IMR-90 (cell line): ENCODE measurements at regions not wholly inside any gene's neighbourhood (a gene's known extent, or its start where the extent isn't known, plus 50 kb on each side); places are given as distances from the start of the nearest gene placed in this dataset.

Experiments used
- ATAC-seq: fragments of 200-7000 bp; cut with Tn5 transposase; 2 replicates; pipeline ENCODE4 v1.9.1; 2020; ENCODE audit warnings: low read depth, mild to moderate bottlenecking, moderate library complexity
- BruUV-seq: library from RNA; stranded (reverse); fragments of 400-500 nt; replicated peaks from 2 replicates; lab custom pipeline; 2021; lab: Mats Ljungman, UMichigan
- CTCF ChIA-PET: fragments of 300-600 bp; formaldehyde crosslinking; extraction: SDS; loops from one replicate; lab custom pipeline; 2021; ENCODE audit warnings: antibody characterized with exemption; lab: Yijun Ruan, JAX
- POLR2A ChIA-PET: fragments of 300-600 bp; sonication (Branson Sonifier 250); formaldehyde crosslinking; loops from one replicate; lab custom pipeline; 2022; ENCODE audit warnings: antibody characterized with exemption; ENCODE audit not compliant: unreplicated experiment; lab: Charles Lee
- DNase-seq: peaks from one replicate; pipeline ENCODE4 v3.0.0; 2013
- H2AFZ ChIP-seq: replicated peaks from 2 replicates; pipeline ENCODE3; 2013; ENCODE audit warnings: low read length, mild to moderate bottlenecking; ENCODE audit not compliant: poor library complexity
- H2AK5ac ChIP-seq: 2 replicates; pipeline ENCODE4 v1.6.1; 2013; ENCODE audit warnings: low read depth, low read length, inconsistent platforms
- H2AK9ac ChIP-seq: replicated peaks from 2 replicates; pipeline ENCODE3; 2013; ENCODE audit warnings: mild to moderate bottlenecking, low read depth, low read length, moderate library complexity; ENCODE audit not compliant: poor library complexity
- H2BK120ac ChIP-seq: 2 replicates; pipeline ENCODE4 v1.6.1; 2013; ENCODE audit warnings: low read depth, low read length, inconsistent platforms
- H2BK15ac ChIP-seq: 3 replicates; pipeline ENCODE4 v1.6.1; 2013; ENCODE audit warnings: low read depth, low read length, inconsistent platforms
- H2BK20ac ChIP-seq: 2 replicates; pipeline ENCODE4 v1.6.1; 2013; ENCODE audit warnings: low read depth, mild to moderate bottlenecking, inconsistent platforms, low read length, moderate library complexity
- H2BK5ac ChIP-seq: 2 replicates; pipeline ENCODE4 v1.6.1; 2013; ENCODE audit warnings: mild to moderate bottlenecking, low read depth, low read length, inconsistent platforms; ENCODE audit not compliant: poor library complexity, severe bottlenecking
- H3K14ac ChIP-seq: replicated peaks from 2 replicates; pipeline ENCODE4 v1.6.1; 2013; ENCODE audit warnings: low read depth, low read length, inconsistent platforms
- H3K18ac ChIP-seq: 2 replicates; pipeline ENCODE4 v1.6.1; 2013; ENCODE audit warnings: low read depth, low read length, control low read depth
- H3K23ac ChIP-seq: 2 replicates; pipeline ENCODE4 v1.6.1; 2013; ENCODE audit warnings: low read depth, low read length, inconsistent platforms
- H3K27ac ChIP-seq: 2 replicates; pipeline ENCODE4 v1.5.1; 2013; ENCODE audit warnings: mild to moderate bottlenecking, control low read depth, low read length; ENCODE audit not compliant: insufficient read depth
- H3K27me3 ChIP-seq: 2 replicates; pipeline ENCODE4 v1.6.1; 2013; ENCODE audit warnings: low read length; ENCODE audit not compliant: control insufficient read depth, insufficient read depth
- H3K36me3 ChIP-seq: 2 replicates; pipeline ENCODE4 v1.6.1; 2013; ENCODE audit warnings: low read length, mixed read lengths; ENCODE audit not compliant: control insufficient read depth, insufficient read depth
- H3K4ac ChIP-seq: 2 replicates; pipeline ENCODE4 v1.6.1; 2013; ENCODE audit warnings: low read depth, low read length, inconsistent platforms
- H3K4me1 ChIP-seq: 2 replicates; pipeline ENCODE4 v1.6.1; 2013; ENCODE audit warnings: low read length, mixed read lengths; ENCODE audit not compliant: control insufficient read depth, insufficient read depth
- H3K4me2 ChIP-seq: 2 replicates; pipeline ENCODE4 v1.6.1; 2013; ENCODE audit warnings: low read depth, mild to moderate bottlenecking, control low read depth, low read length, moderate library complexity
- H3K4me3 ChIP-seq: 2 replicates; pipeline ENCODE4 v1.5.1; 2013; ENCODE audit warnings: low read depth, mild to moderate bottlenecking, control low read depth, low read length, moderate library complexity; ENCODE audit not compliant: insufficient read depth
- H3K56ac ChIP-seq: 2 replicates; pipeline ENCODE4 v1.6.1; 2013; ENCODE audit warnings: low read length, inconsistent platforms; ENCODE audit not compliant: insufficient read depth; ENCODE audit errors: extremely low read depth
- H3K79me1 ChIP-seq, 2 experiments: 2 replicates each; pipeline ENCODE4 v1.6.1; 2013; ENCODE audit warnings: low read length in 2 of 2, inconsistent platforms in 1 of 2, low read depth in 1 of 2
- H3K9ac ChIP-seq: 2 replicates; pipeline ENCODE4 v1.6.1; 2013; ENCODE audit warnings: low read depth, low read length, control low read depth
- H3K9me1 ChIP-seq: 2 replicates; pipeline ENCODE4 v1.6.1; 2013; ENCODE audit warnings: low read length, inconsistent platforms; ENCODE audit not compliant: insufficient read depth
- H3K9me3 ChIP-seq: 2 replicates; pipeline ENCODE4 v1.6.1; 2013; ENCODE audit warnings: low read length; ENCODE audit not compliant: control insufficient read depth, insufficient read depth
- H4K20me1 ChIP-seq: 2 replicates; pipeline ENCODE4 v1.6.1; 2013; ENCODE audit warnings: low read length, inconsistent platforms; ENCODE audit not compliant: insufficient read depth
- H4K5ac ChIP-seq: 2 replicates; pipeline ENCODE4 v1.6.1; 2013; ENCODE audit warnings: mild to moderate bottlenecking, low read depth, low read length, control low read depth
- H4K8ac ChIP-seq, 2 experiments: 2 replicates each; pipeline ENCODE4 v1.6.1; 2013; ENCODE audit warnings: low read depth in 2 of 2, low read length in 2 of 2, control low read depth in 1 of 2, inconsistent platforms in 1 of 2
- H4K91ac ChIP-seq: 2 replicates; pipeline ENCODE4 v1.6.1; 2013; ENCODE audit warnings: low read depth, low read length, inconsistent platforms; ENCODE audit not compliant: insufficient read depth
- BHLHE40 ChIP-seq: fragments of 150-350 bp; IDR thresholded peaks from 2 replicates; pipeline ENCODE4 v1.6.1; 2016; ENCODE audit warnings: mild to moderate bottlenecking, low read depth, low read length
- CEBPB ChIP-seq: IDR thresholded peaks from 2 replicates; pipeline ENCODE4 v1.6.1; 2012; ENCODE audit warnings: low read depth, low read length, improper control_type of control experiment
- ELK1 ChIP-seq: fragments of 150-350 bp; IDR thresholded peaks from 2 replicates; pipeline ENCODE4 v1.6.1; 2016; ENCODE audit warnings: low read depth, mild to moderate bottlenecking, low read length, moderate library complexity, borderline replicate concordance
- MAFK ChIP-seq: IDR thresholded peaks from 2 replicates; pipeline ENCODE4 v1.6.1; 2012; ENCODE audit warnings: low read depth, low read length, improper control_type of control experiment
- MAZ ChIP-seq: IDR thresholded peaks from 2 replicates; pipeline ENCODE4 v1.6.1; 2012; ENCODE audit warnings: low read depth, mild to moderate bottlenecking, low read length, improper control_type of control experiment, moderate library complexity, borderline replicate concordance
- MXI1 ChIP-seq: IDR thresholded peaks from 2 replicates; pipeline ENCODE4 v1.6.1; 2012; ENCODE audit warnings: low read depth, mild to moderate bottlenecking, low read length, moderate library complexity, borderline replicate concordance
- NFE2L2 ChIP-seq: fragments of 150-350 bp; IDR thresholded peaks from 2 replicates; pipeline ENCODE4 v1.6.1; 2016; ENCODE audit warnings: low read depth, mild to moderate bottlenecking, low read length
- RAD21 ChIP-seq: IDR thresholded peaks from 2 replicates; pipeline ENCODE4 v1.6.1; 2012; ENCODE audit warnings: low read length, improper control_type of control experiment
- RCOR1 ChIP-seq: IDR thresholded peaks from 2 replicates; pipeline ENCODE4 v1.6.1; 2012; ENCODE audit warnings: mild to moderate bottlenecking, low read length, improper control_type of control experiment; ENCODE audit not compliant: insufficient replicate concordance
- RFX5 ChIP-seq: IDR thresholded peaks from 2 replicates; pipeline ENCODE4 v1.8.0; 2012; ENCODE audit warnings: low read depth, mild to moderate bottlenecking, low read length, moderate library complexity
- SMC3 ChIP-seq: fragments of 150-350 bp; IDR thresholded peaks from 2 replicates; pipeline ENCODE4 v1.6.1; 2016; ENCODE audit warnings: low read depth, mild to moderate bottlenecking, antibody characterized with exemption, low read length, moderate library complexity
- WGBS, 2 experiments: methylation state at CpG; one replicate each; pipeline versions ENCODE4 v1.1.5 to v1.1.7; 2013; ENCODE audit warnings: missing lambda C conversion rate in 2 of 2; ENCODE audit not compliant: insufficient read length in 1 of 2; ENCODE audit errors: extremely low coverage in 2 of 2; 5-methylcytosine and 5-hydroxymethylcytosine counted together
- dilution Hi-C: fragments of 300-500 bp; cut with HindIII; formaldehyde crosslinking; loops from one replicate; pipeline ENCODE4 v1.14.3; 2018; ENCODE audit warnings: low sequenced_read_pairs; ENCODE audit not compliant: unreplicated experiment
- in situ Hi-C: fragments of 300-500 bp; cut with MboI; formaldehyde crosslinking; loops from 3 replicates; pipeline ENCODE4 v1.14.3; 2019; ENCODE audit warnings: low sequenced_read_pairs, inconsistent platforms, mixed read lengths
- intact Hi-C: fragments of 100-400 bp; cut with micrococcal nuclease; formaldehyde crosslinking; loops from 2 replicates; pipeline ENCODE4 v1.10.0; 2022
- TF ChIP-seq, protein P1 (sequence below): fragments of 150-350 bp; IDR thresholded peaks from 2 replicates; pipeline ENCODE4 v1.6.1; 2017; ENCODE audit warnings: mild to moderate bottlenecking, antibody characterized with exemption, low read length, low read depth
- TF ChIP-seq, protein P2 (sequence below): conservative IDR thresholded peaks from 2 replicates; pipeline ENCODE4 v1.5.1; 2012; ENCODE audit warnings: mild to moderate bottlenecking, low read depth, low read length, improper control_type of control experiment

DNA sequence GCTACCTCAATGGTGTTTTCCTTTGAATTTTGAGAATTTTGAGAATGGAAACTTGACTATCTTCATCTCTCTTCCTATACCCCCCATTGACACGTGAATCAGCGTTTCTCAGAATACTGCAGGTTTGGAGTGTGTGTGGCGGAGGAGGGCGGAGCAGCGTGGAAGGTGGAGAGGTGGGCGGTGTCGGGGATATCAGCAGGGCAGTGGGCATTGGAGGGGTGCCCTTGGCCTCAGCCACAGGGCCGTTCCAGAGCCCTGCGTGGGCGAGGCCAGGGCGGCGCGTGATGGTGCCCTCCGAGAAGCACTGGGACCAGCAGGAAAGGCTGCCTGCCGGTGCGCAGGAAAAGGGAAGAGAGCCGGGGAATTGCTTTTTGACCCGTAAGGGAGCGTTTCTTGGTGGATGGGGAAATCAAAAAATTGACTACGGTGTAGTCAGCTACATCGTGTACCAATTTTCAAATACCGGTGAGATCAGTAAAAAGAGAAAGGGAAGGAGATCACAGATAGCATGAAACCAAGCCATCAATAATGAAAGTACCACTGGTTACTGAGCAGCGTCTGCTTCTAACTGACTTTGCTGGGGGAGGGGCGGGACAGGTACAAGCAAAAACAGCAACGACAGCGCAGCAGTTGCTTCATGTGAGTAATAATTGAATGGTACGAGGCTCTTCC lies 82.7 kb upstream of the DUSP22 start:
- no TSS peak for BruUV-seq
- WGBS, 2 experiments, result 95% methylated on average over 4 of the region's 27 CpGs; no CpG with 5 or more reads in 1 of the 2 experiments
- no peak for ATAC-seq

More for the DNA sequence above, 82.7 kb upstream of the DUSP22 start:
- DNase-seq, result no peak
- H3K27ac ChIP-seq, result no peak overlapping the region
- H3K56ac ChIP-seq, result no peak overlapping the region
- dilution Hi-C loops, result no loop called here
- H3K9ac ChIP-seq, result no peak overlapping the region
- H3K4me1 ChIP-seq, result no peaks in the 10 kb centered on the region
- no peaks in the 10 kb centered on the region for H3K36me3 ChIP-seq
- H3K4me3 ChIP-seq, result no peak overlapping the region
- H4K20me1 ChIP-seq, result no peaks in the 10 kb centered on the region
- in situ Hi-C loops, result no loop called here
- POLR2A ChIA-PET, result no interaction called here
- peaks cover 2% of the 10 kb centered on the region; the same call in 1 of the 2 replicates for H3K9me3 ChIP-seq
- no peak overlapping the region for H2AK5ac ChIP-seq
- no peak overlapping the region for H2AFZ ChIP-seq
- no peak overlapping the region for H2BK20ac ChIP-seq
- CTCF ChIA-PET, result no interaction called here
- no peak overlapping the region for H2BK5ac ChIP-seq
- no peak overlapping the region for H2BK120ac ChIP-seq
- TF ChIP-seq MAZ, result no peak
- TF ChIP-seq, protein P1, sequence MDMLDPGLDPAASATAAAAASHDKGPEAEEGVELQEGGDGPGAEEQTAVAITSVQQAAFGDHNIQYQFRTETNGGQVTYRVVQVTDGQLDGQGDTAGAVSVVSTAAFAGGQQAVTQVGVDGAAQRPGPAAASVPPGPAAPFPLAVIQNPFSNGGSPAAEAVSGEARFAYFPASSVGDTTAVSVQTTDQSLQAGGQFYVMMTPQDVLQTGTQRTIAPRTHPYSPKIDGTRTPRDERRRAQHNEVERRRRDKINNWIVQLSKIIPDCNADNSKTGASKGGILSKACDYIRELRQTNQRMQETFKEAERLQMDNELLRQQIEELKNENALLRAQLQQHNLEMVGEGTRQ, result no peak
- no peak for TF ChIP-seq RCOR1
- no peak for TF ChIP-seq RAD21
- TF ChIP-seq MAFK, result no peak
- TF ChIP-seq SMC3, result no peak
- TF ChIP-seq ELK1, result no peak
- TF ChIP-seq BHLHE40, result no peak
- TF ChIP-seq, protein P2, sequence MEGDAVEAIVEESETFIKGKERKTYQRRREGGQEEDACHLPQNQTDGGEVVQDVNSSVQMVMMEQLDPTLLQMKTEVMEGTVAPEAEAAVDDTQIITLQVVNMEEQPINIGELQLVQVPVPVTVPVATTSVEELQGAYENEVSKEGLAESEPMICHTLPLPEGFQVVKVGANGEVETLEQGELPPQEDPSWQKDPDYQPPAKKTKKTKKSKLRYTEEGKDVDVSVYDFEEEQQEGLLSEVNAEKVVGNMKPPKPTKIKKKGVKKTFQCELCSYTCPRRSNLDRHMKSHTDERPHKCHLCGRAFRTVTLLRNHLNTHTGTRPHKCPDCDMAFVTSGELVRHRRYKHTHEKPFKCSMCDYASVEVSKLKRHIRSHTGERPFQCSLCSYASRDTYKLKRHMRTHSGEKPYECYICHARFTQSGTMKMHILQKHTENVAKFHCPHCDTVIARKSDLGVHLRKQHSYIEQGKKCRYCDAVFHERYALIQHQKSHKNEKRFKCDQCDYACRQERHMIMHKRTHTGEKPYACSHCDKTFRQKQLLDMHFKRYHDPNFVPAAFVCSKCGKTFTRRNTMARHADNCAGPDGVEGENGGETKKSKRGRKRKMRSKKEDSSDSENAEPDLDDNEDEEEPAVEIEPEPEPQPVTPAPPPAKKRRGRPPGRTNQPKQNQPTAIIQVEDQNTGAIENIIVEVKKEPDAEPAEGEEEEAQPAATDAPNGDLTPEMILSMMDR, result no peak
- no peak for TF ChIP-seq RFX5
- no peak for TF ChIP-seq MXI1
- TF ChIP-seq CEBPB, result no peak
- TF ChIP-seq NFE2L2, result no peak
- H4K8ac ChIP-seq, result no peak overlapping the region
- H3K23ac ChIP-seq, result no peak overlapping the region
- H2AK9ac ChIP-seq, result no peak overlapping the region
- H3K14ac ChIP-seq, result no peak overlapping the region
- no peak overlapping the region for H3K18ac ChIP-seq
- intact Hi-C loops, result no loop called here
- H3K9me1 ChIP-seq, result no peaks in the 10 kb centered on the region
- H4K5ac ChIP-seq, result no peak overlapping the region
- no peak overlapping the region for H3K4ac ChIP-seq
- peaks cover 40% of the 10 kb centered on the region; the same call in 1 of the 2 replicates for H3K27me3 ChIP-seq
- H2BK15ac ChIP-seq, result no peak overlapping the region
- H4K91ac ChIP-seq, result no peak overlapping the region
- H3K4me2 ChIP-seq, result no peak overlapping the region
- H3K79me1 ChIP-seq, result no peaks in the 10 kb centered on the region
